IgD-negative memory B cell (primary cell): ENCODE measurements at regions not wholly inside any gene's neighbourhood (a gene's known extent, or its start where the extent isn't known, plus 50 kb on each side); places are given as distances from the start of the nearest gene placed in this dataset.
"Not testable (repeated sequence)": the region's sequence is repeated elsewhere in the genome, so short reads cannot be mapped to it uniquely, and the experiment has no call there.

ENCODE experiments used
- H3K27ac Mint-ChIP-seq, 3 donors: one replicate each; pipeline ENCODE4 v1.8.0; 2020 to 2022; ENCODE audit warnings: mild to moderate bottlenecking in 3 of 3, mixed read lengths in 3 of 3, moderate library complexity in 1 of 3
- H3K27me3 Mint-ChIP-seq: one replicate; pipeline ENCODE4 v1.8.0; 2021; ENCODE audit warnings: mixed read lengths
- H3K36me3 Mint-ChIP-seq: one replicate; pipeline ENCODE4 v1.8.0; 2020; ENCODE audit warnings: mild to moderate bottlenecking, mixed read lengths
- H3K4me1 Mint-ChIP-seq, 3 donors: one replicate each; pipeline ENCODE4 v1.8.0; 2020 to 2022; ENCODE audit warnings: mixed read lengths in 3 of 3, mild to moderate bottlenecking in 1 of 3
- H3K4me3 Mint-ChIP-seq, 4 donors: one replicate each; pipeline ENCODE4 v1.8.0; 2020 to 2022; ENCODE audit warnings: mild to moderate bottlenecking in 4 of 4, mixed read lengths in 4 of 4, moderate library complexity in 3 of 4
- H3K9me3 Mint-ChIP-seq, 3 donors: one replicate each; pipeline ENCODE4 v1.8.0; 2020 to 2021; ENCODE audit warnings: mixed read lengths in 3 of 3, mild to moderate bottlenecking in 1 of 3

DNA sequence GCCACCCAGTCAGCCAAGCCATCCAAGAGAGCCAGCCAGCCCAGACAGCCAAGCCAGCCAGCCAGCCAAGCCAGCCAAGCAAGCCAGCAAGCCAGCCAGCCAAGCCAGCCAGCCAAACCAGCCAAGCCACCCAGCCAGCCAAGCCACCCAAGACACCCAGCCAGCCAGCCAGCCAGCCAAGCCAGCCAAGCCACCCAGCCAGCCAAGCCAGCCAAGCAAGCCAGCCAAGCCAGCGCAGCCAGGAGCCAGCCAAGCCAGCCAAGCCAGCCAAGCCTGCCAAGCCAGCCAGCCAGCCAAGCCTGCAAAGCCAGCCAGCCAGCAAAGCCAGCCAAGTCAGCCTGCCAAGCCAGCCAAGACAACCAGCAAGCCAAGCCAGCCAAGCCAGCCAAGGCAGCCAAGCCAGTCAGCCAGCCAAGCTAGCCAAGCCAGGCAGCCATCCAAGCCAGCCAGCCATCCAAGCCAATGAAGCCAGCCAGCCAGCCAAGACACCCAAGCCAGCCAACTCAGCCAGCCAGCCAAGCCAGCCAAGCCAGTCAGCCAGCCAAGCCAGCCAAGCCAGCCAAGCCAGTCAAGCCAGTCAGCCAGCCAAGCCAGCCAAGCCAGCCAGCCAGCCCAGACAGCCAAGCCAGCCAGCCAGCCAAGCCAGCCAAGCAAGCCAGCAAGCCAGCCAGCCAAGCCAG lies 332.2 kb upstream of the PLGLB2 start:
- not testable (repeated sequence) for H3K4me1 Mint-ChIP-seq, H3K4me3 Mint-ChIP-seq, H3K27ac Mint-ChIP-seq, H3K9me3 Mint-ChIP-seq, H3K36me3 Mint-ChIP-seq, H3K27me3 Mint-ChIP-seq

DNA sequence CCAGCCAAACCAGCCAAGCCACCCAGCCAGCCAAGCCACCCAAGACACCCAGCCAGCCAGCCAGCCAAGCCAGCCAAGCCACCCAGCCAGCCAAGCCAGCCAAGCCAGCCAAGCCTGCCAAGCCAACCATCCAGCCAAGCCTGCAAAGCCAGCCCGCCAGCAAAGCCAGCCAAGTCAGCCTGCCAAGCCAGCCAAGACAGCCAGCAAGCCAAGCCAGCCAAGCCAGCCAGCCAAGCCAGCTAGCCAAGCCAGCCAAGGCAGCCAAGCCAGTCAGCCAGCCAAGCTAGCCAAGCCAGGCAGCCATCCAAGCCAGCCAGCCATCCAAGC lies 331.7 kb upstream of the PLGLB2 start:
- not testable (repeated sequence) for H3K4me1 Mint-ChIP-seq, H3K4me3 Mint-ChIP-seq, H3K27ac Mint-ChIP-seq, H3K9me3 Mint-ChIP-seq, H3K36me3 Mint-ChIP-seq, H3K27me3 Mint-ChIP-seq

DNA sequence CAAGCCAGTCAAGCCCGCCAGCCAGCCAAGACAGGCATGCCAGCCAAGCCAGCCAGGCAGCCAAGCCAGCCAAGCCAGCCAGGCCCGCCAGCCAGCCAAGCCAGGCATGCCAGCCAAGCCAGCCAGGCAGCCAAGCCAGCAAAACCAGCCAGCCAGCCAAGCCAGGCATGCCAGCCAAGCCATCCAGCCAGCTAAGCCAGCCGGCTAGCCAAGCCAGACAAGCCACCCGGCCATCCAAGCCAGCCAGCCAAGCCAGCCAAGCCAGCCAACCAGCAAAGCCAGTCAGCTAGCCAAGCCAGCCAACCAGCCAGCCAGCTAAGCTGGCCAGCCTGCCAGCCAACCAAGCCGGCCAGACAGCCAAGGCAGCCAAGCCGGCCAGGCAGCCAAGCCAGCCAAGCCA lies 330.7 kb upstream of the PLGLB2 start:
- H3K27me3 Mint-ChIP-seq, H3K27ac Mint-ChIP-seq, H3K4me3 Mint-ChIP-seq: not testable (repeated sequence)

DNA sequence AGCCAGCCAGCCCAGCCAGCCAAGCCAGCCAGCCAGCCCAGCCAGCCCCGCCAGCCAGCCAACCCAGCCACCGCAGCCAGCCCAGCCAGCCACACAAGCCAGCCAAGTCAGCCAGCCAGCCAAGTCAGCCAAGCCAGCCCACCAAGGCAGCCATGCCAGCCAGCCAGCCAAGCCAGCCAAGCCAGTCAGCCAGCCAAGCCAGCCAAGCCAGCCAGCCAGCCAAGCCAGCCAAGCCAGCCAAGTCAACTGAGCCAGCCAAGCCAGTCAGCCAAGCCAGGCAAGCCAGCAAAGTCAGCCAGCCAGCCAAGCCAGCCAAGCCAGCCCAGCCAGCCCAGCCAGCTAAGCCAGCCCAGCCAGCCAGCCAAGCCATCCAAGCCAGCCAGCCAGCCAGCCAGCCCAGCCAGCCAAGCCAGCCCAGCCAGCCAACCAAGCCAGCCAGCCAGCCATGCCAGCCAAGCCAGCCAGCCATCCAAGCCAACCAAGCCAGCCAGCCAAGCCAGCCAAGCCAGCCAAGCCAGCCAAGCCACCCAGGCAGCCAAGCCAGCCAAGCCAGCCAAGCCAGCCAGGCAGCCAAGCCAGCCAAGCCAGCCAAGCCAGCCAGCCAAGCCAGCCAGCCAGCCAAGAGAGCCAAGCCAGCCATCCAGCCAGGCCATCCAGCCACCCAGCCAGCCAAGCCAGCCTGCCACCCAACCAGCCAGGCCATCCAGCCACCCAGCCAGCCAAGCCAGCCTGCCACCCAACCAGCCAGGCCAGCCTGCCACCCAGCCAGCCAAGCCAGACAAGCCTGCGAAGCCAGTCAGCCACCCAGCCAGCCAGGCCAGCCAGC lies 329.9 kb upstream of the PLGLB2 start:
- H3K9me3 Mint-ChIP-seq, H3K27ac Mint-ChIP-seq, H3K4me1 Mint-ChIP-seq, H3K27me3 Mint-ChIP-seq, H3K36me3 Mint-ChIP-seq, H3K4me3 Mint-ChIP-seq: not testable (repeated sequence)

More for the DNA sequence above, 330.7 kb upstream of the PLGLB2 start:
- H3K4me1 Mint-ChIP-seq, H3K36me3 Mint-ChIP-seq, H3K9me3 Mint-ChIP-seq: not testable (repeated sequence)

DNA sequence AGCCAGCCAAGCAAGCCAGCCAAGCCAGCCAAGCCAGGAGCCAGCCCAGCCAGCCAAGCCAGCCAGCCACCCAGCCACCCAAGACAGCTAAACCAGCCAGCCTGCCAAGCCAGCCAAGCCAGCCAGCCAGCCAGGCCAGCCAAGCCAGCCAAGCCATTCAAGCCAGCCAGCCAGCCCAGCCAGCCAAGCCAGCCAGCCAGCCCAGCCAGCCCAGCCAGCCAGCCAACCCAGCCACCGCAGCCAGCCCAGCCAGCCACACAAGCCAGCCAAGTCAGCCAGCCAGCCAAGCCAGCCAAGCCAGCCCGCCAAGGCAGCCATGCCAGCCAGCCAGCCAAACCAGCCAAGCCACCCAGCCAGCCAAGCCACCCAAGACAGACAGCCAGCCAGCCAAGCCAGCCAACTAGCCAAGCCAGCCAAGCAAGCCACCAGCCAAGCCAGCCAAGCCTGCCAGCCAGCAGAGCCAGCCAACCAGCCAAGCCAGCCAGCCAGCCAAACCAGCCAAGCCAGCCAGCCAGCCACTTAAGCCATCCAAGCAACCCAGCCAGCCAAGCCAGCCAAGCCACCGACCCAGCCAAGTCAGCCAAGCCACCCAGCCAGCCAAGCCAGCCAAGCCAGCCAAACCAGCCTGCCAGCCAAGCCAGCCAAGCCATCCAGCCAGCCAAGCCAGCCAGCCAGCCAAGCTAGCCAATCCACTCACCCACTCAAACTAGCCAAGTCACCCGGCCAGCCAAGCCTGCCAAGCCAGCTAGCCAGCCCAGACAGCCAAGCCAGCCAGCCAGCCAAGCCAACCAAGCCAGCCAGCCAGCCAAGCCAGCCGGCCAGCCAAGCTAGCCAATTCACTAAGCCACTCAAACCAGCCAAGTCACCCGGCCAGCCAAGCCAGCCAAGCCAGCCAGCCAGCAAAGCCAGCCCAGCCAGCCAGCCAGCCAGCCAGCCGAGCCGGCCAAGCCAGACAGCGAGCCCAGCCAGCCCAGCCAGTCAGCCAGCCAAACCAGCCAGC lies 328.8 kb upstream of the PLGLB2 start:
- H3K27ac Mint-ChIP-seq, H3K9me3 Mint-ChIP-seq, H3K4me3 Mint-ChIP-seq, H3K4me1 Mint-ChIP-seq, H3K27me3 Mint-ChIP-seq, H3K36me3 Mint-ChIP-seq: not testable (repeated sequence)

DNA sequence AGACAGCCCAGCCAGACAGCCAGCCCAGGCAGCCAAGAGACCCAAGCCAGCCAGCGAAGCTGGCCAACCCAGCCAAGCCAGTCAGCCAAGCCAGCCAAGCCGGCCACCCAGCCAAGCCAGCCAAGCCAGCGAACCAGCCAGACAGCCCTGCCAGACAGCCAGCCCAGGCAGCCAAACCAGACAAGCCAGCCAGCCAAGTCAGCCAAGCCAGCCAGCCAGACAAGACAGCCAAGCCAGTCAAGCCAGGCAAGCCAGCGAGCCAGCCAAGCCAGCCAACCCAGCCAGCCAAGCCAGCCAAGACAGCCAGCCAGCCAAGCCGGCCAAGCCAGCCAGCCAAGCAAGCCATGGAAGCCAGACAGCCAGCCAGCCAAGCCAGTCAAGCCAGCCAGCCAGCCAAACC lies 327.9 kb upstream of the PLGLB2 start:
- H3K4me1 Mint-ChIP-seq, H3K4me3 Mint-ChIP-seq, H3K27ac Mint-ChIP-seq, H3K9me3 Mint-ChIP-seq, H3K27me3 Mint-ChIP-seq, H3K36me3 Mint-ChIP-seq: not testable (repeated sequence)

DNA sequence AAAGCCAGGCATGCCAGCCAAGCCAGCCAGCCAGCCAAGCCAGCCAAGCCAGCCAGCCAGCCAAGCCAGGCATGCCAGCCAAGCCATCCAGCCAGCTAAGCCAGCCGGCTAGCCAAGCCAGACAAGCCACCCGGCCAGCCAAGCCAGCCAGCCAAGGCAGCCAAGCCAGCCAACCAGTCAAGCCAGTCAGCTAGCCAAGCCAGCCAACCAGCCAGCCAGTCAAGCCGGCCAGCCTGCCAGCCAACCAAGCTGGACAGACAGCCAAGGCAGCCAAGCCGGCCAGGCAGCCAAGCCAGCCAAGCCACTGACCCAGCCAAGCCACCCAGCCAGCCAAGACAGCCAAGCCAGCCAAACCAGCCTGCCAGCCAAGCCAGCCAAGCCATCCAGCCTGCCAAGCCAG lies 326.9 kb upstream of the PLGLB2 start:
- not testable (repeated sequence) for H3K27ac Mint-ChIP-seq, H3K36me3 Mint-ChIP-seq, H3K4me3 Mint-ChIP-seq, H3K27me3 Mint-ChIP-seq, H3K4me1 Mint-ChIP-seq, H3K9me3 Mint-ChIP-seq

DNA sequence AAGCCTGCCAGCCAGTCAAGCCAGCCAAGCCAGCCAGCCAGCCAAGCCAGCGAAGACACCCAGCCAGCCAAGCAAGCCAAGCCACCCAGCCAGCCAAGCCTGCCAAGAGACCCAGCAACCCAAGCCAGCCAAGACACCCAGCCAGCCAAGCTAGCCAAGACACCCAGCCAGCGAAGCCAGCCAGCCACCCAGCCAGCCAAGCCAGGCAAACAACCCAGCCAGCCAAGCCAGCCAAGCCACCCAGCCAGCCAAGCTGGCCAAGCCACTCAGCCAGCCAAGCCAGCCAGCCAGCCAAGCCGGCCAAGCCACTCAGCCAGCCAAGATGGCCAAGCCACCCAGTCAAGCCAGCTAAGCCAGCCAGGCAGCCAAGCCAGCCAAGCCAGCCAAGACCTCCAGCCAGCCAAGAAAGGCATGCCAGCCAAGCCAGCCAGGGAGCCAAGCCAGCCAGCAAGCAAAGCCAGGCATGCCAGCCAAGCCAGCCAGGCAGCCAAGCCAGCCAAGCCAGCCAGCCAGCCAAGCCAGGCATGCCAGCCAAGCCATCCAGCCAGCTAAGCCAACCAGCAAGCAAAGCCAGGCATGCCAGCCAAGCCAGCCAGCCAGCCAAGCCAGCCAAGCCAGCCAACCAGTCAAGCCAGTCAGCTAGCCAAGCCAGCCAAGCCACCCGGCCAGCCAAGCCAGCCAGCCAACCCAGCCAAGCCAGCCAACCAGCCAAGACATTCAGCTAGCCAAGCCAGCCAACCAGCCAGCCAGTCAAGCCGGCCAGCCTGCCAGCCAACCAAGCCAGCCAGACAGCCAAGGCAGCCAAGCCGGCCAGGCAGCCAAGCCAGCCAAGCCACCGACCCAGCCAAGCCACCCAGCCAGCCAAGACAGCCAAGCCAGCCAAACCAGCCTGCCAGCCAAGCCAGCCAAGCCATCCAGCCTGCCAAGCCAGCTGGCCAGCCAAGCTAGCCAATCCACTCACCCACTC lies 323.8 kb upstream of the PLGLB2 start:
- H3K4me3 Mint-ChIP-seq, H3K9me3 Mint-ChIP-seq, H3K4me1 Mint-ChIP-seq, H3K27ac Mint-ChIP-seq, H3K36me3 Mint-ChIP-seq, H3K27me3 Mint-ChIP-seq: not testable (repeated sequence)

DNA sequence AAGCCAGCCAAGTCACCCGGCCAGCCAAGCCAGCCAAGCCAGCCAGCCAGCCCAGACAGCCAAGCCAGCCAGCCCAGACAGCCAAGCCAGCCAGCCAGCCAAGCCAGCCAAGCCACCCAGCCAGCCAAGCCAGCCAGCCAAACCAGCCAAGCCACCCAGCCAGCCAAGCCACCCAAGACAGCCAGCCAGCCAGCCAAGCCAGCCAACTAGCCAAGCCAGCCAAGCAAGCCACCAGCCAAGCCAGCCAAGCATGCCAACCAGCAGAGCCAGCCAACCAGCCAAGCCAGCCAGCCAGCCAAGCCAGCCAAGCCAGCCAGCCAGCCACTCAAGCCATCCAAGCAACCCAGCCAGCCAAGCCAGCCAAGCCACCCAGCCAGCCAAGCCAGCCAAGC lies 323.1 kb upstream of the PLGLB2 start:
- not testable (repeated sequence) for H3K36me3 Mint-ChIP-seq, H3K4me1 Mint-ChIP-seq, H3K9me3 Mint-ChIP-seq, H3K27me3 Mint-ChIP-seq, H3K27ac Mint-ChIP-seq, H3K4me3 Mint-ChIP-seq

DNA sequence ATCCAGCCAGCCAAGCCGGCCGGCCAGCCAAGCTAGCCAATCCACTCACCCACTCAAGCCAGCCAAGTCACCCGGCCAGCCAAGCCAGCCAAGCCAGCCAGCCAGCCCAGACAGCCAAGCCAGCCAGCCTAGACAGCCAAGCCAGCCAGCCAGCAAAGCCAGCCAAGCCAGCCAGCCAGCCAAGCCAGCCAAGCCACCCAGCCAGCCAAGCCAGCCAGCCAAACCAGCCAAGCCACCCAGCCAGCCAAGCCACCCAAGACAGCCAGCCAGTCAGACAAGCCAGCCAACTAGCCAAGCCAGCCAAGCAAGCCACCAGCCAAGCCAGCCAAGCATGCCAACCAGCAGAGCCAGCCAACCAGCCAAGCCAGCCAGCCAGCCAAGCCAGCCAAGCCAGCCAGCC lies 322.7 kb upstream of the PLGLB2 start:
- H3K4me3 Mint-ChIP-seq, H3K27ac Mint-ChIP-seq, H3K36me3 Mint-ChIP-seq, H3K27me3 Mint-ChIP-seq, H3K4me1 Mint-ChIP-seq, H3K9me3 Mint-ChIP-seq: not testable (repeated sequence)

DNA sequence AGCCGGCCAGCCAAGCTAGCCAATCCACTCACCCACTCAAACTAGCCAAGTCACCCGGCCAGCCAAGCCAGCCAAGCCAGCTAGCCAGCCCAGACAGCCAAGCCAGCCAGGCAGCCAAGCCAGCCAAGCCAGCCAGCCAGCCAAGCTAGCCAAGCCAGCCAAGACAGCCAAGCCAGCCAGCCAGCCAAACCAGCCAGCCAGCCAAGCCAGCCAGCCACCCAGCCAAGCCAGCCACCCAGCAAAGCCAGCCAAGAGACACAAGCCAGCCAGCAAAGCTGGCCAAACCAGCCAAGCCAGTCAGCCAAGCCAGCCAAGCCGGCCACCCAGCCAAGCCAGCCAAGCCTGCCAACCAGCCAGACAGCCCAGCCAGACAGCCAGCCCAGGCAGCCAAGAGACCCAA lies 322.2 kb upstream of the PLGLB2 start:
- not testable (repeated sequence) for H3K9me3 Mint-ChIP-seq, H3K36me3 Mint-ChIP-seq, H3K27me3 Mint-ChIP-seq, H3K4me3 Mint-ChIP-seq, H3K27ac Mint-ChIP-seq, H3K4me1 Mint-ChIP-seq

DNA sequence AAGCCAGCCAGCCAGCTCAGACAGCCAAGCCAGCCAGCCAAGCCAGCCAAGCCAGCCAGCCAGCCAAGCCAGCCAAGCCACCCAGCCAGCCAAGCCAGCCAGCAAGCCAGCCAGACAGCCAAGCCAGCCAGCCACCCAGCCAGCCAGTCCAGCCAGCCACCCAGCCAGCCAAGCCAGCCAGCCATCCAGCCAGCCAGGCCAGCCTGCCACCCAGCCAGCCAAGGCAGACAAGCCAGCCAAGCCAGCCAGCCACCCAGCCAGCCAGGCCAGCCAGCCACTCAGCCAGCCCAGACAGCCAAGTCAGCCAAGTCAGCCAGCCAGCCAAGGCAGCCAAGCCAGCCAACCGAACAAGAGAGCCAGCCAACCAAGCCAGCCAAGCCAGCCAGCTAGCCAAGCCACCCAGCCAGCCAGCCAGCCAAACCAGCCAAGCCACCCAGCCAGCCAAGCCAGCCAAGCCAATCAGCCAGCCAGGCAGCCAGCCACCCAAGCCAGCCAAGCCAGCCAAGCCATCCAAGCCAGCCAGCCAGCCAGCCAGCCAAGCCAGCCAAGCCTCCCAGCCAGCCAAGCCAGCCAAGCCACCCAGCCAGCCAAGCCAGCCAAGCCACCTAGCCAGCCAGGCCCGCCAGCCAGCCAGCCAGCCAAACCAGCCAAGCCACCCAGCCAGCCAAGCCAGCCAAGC lies 319.3 kb upstream of the PLGLB2 start:
- not testable (repeated sequence) for H3K27me3 Mint-ChIP-seq, H3K27ac Mint-ChIP-seq, H3K4me1 Mint-ChIP-seq, H3K4me3 Mint-ChIP-seq, H3K36me3 Mint-ChIP-seq, H3K9me3 Mint-ChIP-seq

DNA sequence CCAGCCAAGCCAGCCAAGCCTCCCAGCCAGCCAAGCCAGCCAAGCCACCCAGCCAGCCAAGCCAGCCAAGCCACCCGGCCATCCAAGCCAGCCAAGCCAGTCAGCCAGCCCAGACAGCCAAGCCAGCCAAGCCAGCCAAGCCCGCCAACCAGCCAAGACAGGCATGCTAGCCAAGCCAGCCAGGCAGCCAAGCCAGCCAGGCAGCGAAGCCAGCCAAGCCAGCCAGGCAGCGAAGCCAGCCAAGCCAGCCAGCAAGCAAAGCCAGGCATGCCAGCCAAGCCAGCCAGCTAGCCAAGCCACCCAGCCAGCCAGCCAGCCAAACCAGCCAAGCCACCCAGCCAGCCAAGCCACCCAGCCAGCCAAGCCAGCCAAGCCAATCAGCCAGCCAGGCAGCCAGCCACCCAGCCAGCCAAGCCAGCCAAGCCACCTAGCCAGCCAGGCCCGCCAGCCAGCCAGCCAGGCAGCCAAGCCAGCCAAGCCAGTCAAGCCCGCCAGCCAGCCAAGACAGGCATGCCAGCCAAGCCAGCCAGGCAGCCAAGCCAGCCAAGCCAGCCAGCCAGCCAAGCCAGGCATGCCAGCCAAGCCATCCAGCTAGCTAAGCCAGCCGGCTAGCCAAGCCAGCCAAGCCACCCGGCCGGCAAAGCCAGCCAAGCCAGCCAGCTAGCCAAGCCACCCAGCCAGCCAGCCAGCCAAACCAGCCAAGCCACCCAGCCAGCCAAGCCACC lies 318.5 kb upstream of the PLGLB2 start:
- not testable (repeated sequence) for H3K4me3 Mint-ChIP-seq, H3K36me3 Mint-ChIP-seq, H3K27ac Mint-ChIP-seq, H3K27me3 Mint-ChIP-seq, H3K9me3 Mint-ChIP-seq, H3K4me1 Mint-ChIP-seq

DNA sequence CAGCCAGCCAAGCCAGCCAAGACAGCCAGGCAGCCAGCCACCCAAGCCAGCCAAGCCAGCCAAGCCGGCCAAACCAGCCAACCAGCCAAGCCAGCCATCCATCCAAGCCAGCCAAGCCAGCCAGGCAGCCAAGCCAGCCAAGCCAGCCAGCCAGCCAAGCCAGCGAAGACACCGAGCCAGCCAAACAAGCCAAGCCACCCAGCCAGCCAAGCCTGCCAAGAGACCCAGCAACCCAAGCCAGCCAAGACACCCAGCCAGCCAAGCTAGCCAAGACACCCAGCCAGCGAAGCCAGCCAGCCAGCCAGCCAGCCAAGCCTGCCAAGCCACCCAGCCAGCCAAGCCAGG lies 318.0 kb upstream of the PLGLB2 start:
- H3K9me3 Mint-ChIP-seq, H3K27ac Mint-ChIP-seq, H3K27me3 Mint-ChIP-seq, H3K4me1 Mint-ChIP-seq, H3K36me3 Mint-ChIP-seq, H3K4me3 Mint-ChIP-seq: not testable (repeated sequence)
